AG04449 (cell line): ENCODE measurements at regions not wholly inside any gene's neighbourhood (a gene's known extent, or its start where the extent isn't known, plus 50 kb on each side); places are given as distances from the start of the nearest gene placed in this dataset.
"Not testable (repeated sequence)": the region's sequence is repeated elsewhere in the genome, so short reads cannot be mapped to it uniquely, and the experiment has no call there.

ENCODE experiments used
- CTCF ChIA-PET: fragments of 350-600 bp; formaldehyde crosslinking; extraction: SDS; loops from one replicate; lab custom pipeline; 2021; ENCODE audit warnings: antibody characterized with exemption; lab: Yijun Ruan, JAX
- POLR2A ChIA-PET: fragments of 400-600, 350-600 bp; formaldehyde crosslinking; extraction: SDS; loops from one replicate; lab custom pipeline; 2020; ENCODE audit warnings: antibody characterized with exemption, inconsistent platforms; lab: Yijun Ruan, JAX
- DNase-seq: peaks from one replicate; pipeline ENCODE4 v3.0.0-alpha.2; 2010; ENCODE audit warnings: low read depth, low spot score
- H3K4me3 ChIP-seq: 2 replicates; pipeline ENCODE4 v1.5.1; 2011; ENCODE audit warnings: low read depth, mild to moderate bottlenecking, control low read depth, low read length
- CTCF ChIP-seq: IDR thresholded peaks from one replicate; pipeline ENCODE4 v1.5.1; 2011; ENCODE audit warnings: mild to moderate bottlenecking, moderate library complexity, low read length, control low read depth, inconsistent platforms; ENCODE audit not compliant: insufficient read depth; ENCODE audit errors: missing control alignments

GRCh38 chrX:94932278-94932965 is 1258.4 kb downstream of the FAM133A start:
- ChIA-PET CTCF (no interaction called here), POLR2A (no interaction called here)
- H3K4me3 ChIP-seq = no peak overlapping the region
- DNase-seq = no peak
- no peak for TF ChIP-seq CTCF

DNA sequence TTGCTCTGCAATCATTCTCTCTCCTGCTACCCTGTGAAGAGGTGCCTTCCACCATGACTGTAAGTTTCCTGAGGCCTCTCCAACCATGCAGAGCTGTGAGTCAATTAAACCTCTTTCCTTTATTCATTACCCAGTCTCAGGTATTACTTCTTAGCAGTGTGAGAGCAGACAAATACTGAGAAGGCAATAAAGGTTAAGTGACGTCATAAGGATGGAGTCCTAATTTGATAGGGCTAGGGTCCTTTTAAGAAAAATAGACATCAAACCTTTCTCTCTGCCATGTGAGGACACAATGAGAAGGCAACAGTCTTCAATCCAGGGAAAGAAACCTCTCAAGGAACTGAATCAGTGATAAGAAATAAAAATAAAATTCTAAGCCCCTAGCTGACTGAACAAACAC is 1262.7 kb downstream of the FAM133A start:
- no peak for DNase-seq
- POLR2A ChIA-PET = no interaction called here
- H3K4me3 ChIP-seq = no peak overlapping the region
- CTCF ChIA-PET = no interaction called here
- TF ChIP-seq CTCF = no peak

GRCh38 chrX:94937491-94937890 is 1263.5 kb downstream of the FAM133A start:
- H3K4me3 ChIP-seq = no peak overlapping the region
- POLR2A ChIA-PET = no interaction called here
- no peak for DNase-seq
- CTCF ChIA-PET = no interaction called here
- no peak for TF ChIP-seq CTCF

- no peak for TF ChIP-seq CTCF
- ChIA-PET CTCF (no interaction called here), POLR2A (no interaction called here)
- DNase-seq = no peak
- H3K4me3 ChIP-seq = no peak overlapping the region
Measured at GRCh38 chrX:94942603-94943002, 1268.6 kb downstream of the FAM133A start.

DNA sequence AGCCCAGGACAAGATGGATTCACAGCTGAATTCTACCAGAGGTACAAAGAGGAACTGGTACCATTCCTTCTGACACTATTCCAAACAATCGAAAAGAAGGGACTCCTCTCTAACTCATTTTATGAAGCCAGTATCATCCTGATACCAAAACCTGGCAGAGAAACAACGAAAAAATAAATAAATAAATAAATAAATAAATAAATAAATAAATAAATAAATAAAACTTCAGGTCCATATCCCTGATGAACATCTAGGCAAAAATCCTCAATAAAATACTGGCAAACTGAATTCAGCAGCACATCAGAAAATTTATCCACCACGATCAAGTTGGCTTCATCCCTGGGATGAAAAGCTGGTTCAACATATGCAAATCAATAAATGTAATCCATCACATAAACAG is 1272.1 kb downstream of the FAM133A start:
- POLR2A ChIA-PET, DNase-seq, H3K4me3 ChIP-seq, CTCF ChIA-PET: not testable (repeated sequence)

DNA sequence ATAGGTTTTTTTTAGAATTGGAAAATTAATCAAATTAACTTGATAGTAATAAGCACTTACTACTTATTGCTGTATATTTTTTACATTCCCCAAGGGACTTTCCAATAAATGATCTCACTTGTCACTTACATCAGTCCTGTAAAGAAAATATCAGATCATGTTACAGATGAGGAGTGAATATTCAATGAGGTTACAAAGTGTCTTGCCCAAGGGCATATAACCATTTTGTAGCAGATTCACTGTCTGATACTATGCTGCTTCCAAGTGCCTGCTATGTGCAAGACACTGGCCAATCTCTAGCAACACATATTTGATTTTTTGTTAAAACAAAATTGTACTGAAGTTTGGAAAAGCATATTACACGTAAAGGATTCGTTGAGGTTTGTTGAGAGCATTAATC is 1287.7 kb downstream of the FAM133A start:
- no peak for TF ChIP-seq CTCF
- no peak for DNase-seq
- ChIA-PET POLR2A (no interaction called here), CTCF (no interaction called here)
- no peak overlapping the region for H3K4me3 ChIP-seq

GRCh38 chrX:94977562-94977961 is 1303.6 kb downstream of the FAM133A start:
- ChIA-PET CTCF (no interaction called here), POLR2A (no interaction called here)
- H3K4me3 ChIP-seq = no peak overlapping the region
- TF ChIP-seq CTCF = no peak
- no peak for DNase-seq
